ENCODE measurements at regions not wholly inside any gene's neighbourhood (a gene's known extent, or its start where the extent isn't known, plus 50 kb on each side); places are given as distances from the start of the nearest gene placed in this dataset.

GRCh38 chr12:125276567-125276966 lies 211.3 kb downstream of the AACS start:
- TF ChIP-seq, protein P1, sequence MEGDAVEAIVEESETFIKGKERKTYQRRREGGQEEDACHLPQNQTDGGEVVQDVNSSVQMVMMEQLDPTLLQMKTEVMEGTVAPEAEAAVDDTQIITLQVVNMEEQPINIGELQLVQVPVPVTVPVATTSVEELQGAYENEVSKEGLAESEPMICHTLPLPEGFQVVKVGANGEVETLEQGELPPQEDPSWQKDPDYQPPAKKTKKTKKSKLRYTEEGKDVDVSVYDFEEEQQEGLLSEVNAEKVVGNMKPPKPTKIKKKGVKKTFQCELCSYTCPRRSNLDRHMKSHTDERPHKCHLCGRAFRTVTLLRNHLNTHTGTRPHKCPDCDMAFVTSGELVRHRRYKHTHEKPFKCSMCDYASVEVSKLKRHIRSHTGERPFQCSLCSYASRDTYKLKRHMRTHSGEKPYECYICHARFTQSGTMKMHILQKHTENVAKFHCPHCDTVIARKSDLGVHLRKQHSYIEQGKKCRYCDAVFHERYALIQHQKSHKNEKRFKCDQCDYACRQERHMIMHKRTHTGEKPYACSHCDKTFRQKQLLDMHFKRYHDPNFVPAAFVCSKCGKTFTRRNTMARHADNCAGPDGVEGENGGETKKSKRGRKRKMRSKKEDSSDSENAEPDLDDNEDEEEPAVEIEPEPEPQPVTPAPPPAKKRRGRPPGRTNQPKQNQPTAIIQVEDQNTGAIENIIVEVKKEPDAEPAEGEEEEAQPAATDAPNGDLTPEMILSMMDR (IDR thresholded peaks at IDR 0.05; ENCODE audit: low read length, missing control alignments) = no peak
- H3K4me3 ChIP-seq (replicated peaks; ENCODE audit: low read depth, low read length) = no peak overlapping the region
- DNase-seq (ENCODE audit: low read depth) = no peak

DNA sequence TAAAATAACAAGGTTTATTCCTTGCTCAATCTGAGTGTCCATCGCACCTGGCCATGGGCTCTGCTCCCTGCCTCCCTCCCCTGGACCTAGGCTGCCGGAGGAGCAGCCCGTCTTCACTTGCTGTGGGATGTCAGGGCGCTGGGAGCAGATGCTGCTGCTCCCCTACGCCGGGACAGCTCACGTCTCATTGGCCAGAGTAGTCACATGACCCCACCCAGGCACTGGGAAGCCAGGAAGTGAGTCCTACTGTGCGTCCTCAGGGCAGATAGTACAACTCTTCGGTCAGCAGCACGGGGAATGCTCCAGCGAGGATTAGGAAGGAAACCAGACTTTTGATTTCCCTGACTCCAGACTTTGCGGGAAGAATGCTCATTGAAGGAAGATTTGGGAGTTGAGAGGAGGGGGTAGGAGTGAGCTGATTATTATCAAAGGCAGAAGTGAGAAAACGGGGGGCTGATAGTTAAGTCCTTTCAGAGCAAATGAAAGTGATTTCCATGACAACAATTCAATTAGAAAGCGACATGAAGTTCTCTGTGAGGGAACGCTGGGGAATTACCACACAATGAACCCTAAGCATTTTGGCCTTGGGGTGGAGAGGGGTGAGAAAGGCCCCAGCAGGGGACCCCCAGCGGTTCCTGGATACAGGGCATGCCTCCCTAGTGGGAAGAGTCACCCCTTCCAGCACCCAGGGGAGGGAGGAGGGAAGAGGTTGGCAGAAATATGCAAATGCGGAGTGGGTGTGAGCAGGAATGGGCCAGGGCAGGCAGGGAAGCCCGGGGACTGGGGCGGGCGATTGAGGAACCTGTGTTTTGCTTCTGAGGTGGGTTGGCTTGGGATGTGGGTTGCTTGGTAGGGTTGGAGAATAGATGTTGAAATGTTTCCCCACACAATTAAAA lies 215.5 kb downstream of the AACS start:
- no peak for DNase-seq (ENCODE audit: low read depth)
- TF ChIP-seq, protein P1 (IDR thresholded peaks at IDR 0.05; ENCODE audit: low read length, missing control alignments) = no peak
- no peak overlapping the region for H3K4me3 ChIP-seq (replicated peaks; ENCODE audit: low read depth, low read length)

GRCh38 chr12:125282921-125283320 lies 217.7 kb downstream of the AACS start:
- no peak overlapping the region for H3K4me3 ChIP-seq (replicated peaks; ENCODE audit: low read depth, low read length)
- DNase-seq (ENCODE audit: low read depth) = no peak
- TF ChIP-seq, protein P1 (IDR thresholded peaks at IDR 0.05; ENCODE audit: low read length, missing control alignments) = no peak

DNA sequence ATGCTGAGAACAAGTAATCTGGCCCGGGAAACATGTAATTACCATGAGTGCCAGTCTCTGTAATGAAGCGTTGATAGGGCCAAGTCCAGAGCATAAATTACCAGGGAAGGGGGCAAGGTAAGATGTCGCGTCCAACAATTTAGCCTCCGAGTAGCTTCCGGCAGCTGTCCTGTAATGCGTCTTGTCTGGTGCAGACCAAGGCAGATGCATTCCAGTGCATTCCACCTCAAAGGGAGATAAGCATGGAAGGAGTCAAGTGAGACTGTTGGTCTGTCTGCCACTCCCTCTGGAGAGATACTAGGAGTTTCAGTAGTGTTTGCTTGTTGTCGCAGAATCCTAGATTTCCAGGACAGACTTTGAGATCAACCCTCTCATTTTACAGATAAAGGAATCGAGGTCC lies 218.3 kb downstream of the AACS start:
- no peak for DNase-seq (ENCODE audit: low read depth)
- TF ChIP-seq, protein P1 (IDR thresholded peaks at IDR 0.05; ENCODE audit: low read length, missing control alignments) = no peak
- no peak overlapping the region for H3K4me3 ChIP-seq (replicated peaks; ENCODE audit: low read depth, low read length)

DNA sequence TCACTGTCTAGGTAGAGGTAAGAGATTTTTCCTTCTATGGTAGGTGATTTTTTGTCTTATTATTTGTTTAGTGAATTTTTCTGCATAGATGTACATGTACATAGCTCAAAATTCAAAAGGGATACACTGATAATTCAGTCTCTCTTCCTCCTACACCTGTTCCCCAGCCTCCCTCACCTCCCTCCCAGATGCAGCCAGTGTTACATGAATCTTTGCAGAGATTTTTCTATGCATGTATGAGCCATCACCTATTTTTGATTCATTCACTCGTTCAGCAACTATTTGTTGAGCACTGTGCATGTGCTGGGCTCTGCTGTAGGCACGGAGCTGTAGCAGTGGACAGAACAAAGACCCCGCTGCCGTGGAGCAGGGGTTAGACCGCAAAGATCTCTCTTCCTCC lies 218.9 kb downstream of the AACS start:
- no peak overlapping the region for H3K4me3 ChIP-seq (replicated peaks; ENCODE audit: low read depth, low read length)
- TF ChIP-seq, protein P1 (IDR thresholded peaks at IDR 0.05; ENCODE audit: low read length, missing control alignments) = no peak
- no peak for DNase-seq (ENCODE audit: low read depth)

- no peak overlapping the region for H3K4me3 ChIP-seq (replicated peaks; ENCODE audit: low read depth, low read length)
- TF ChIP-seq, protein P1 (IDR thresholded peaks at IDR 0.05; ENCODE audit: low read length, missing control alignments) = no peak
- DNase-seq (ENCODE audit: low read depth) = no peak
These were observed 219.9 kb downstream of the AACS start for GRCh38 chr12:125284945-125285685.

Data from fibroblast of pulmonary artery (primary cell).